ENCODE measurements at regions not wholly inside any gene's neighbourhood (a gene's known extent, or its start where the extent isn't known, plus 50 kb on each side); places are given as distances from the start of the nearest gene placed in this dataset.

GRCh38 chr18:67672155-67672554 is 155.6 kb upstream of the DSEL start:
- no peak for DNase-seq
- H3K4me1 ChIP-seq = no peaks in the 10 kb centered on the region
- no peak for TF ChIP-seq CTCF (IDR thresholded peaks at IDR 0.05; ENCODE audit: low read depth, low read length)

DNA sequence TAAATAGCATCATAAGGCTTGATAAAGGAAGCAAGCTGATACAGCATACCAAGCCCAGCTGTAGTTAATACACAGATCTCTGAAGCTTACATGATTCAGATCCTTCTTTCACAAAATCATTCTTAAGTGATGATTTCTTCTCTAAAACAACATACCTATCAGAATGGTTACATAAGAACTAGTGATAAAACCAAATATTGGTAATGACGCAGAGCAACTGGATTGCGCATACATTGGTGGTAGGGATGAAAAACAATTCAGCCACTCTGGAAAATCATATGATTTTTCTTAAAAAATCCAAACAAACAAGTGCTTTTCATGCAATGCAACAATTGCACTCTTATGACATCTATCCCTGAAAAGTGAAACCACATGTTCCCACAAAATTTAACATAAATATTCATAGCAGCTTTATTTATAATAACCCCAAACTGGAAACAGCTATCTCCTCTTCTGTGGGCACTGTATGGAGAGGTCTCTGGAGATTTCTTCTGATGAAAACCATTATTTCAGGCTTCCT is 153.6 kb upstream of the DSEL start:
- no peaks in the 10 kb centered on the region for H3K9me3 ChIP-seq
- no peak for DNase-seq
- no peak overlapping the region for H3K4me3 ChIP-seq (ENCODE audit: low read depth, low read length)
- H3K36me3 ChIP-seq = no peaks in the 10 kb centered on the region
- no peaks in the 10 kb centered on the region for H3K4me1 ChIP-seq
- no peaks in the 10 kb centered on the region for H3K27me3 ChIP-seq
- no peak for TF ChIP-seq CTCF (IDR thresholded peaks at IDR 0.05; ENCODE audit: low read depth, low read length)

More at GRCh38 chr18:67672155-67672554, 155.6 kb upstream of the DSEL start:
- no peaks in the 10 kb centered on the region for H3K9me3 ChIP-seq
- H3K27me3 ChIP-seq = no peaks in the 10 kb centered on the region
- H3K4me3 ChIP-seq (ENCODE audit: low read depth, low read length) = no peak overlapping the region
- no peaks in the 10 kb centered on the region for H3K36me3 ChIP-seq

GRCh38 chr18:67665266-67665665 is 148.7 kb upstream of the DSEL start:
- H3K4me3 ChIP-seq (ENCODE audit: low read depth, low read length) = no peak overlapping the region
- no peaks in the 10 kb centered on the region for H3K9me3 ChIP-seq
- no peaks in the 10 kb centered on the region for H3K27me3 ChIP-seq
- no peaks in the 10 kb centered on the region for H3K36me3 ChIP-seq
- H3K4me1 ChIP-seq = no peaks in the 10 kb centered on the region
- no peak for DNase-seq
- TF ChIP-seq CTCF (IDR thresholded peaks at IDR 0.05; ENCODE audit: low read depth, low read length) = no peak

DNA sequence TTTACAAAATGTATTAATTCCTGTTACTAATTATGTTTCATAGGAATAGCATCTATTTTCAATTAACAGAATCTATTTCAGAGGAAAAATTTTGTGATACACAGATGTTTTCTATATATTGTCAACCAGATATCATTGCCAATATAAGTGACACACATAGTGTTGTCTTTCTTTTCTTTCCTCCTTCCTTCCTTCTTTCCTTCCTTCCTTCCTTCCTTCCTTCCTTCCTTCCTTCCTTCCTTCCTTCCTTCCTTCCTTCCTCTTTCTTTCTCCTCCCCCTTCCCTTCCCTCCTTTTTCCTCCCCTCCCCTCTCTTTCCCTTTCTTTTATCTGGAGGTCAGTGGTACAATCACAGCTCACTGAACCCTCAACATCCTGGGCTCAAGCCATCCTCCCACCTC is 146.5 kb upstream of the DSEL start:
- H3K9me3 ChIP-seq = no peaks in the 10 kb centered on the region
- H3K4me1 ChIP-seq = no peaks in the 10 kb centered on the region
- no peak overlapping the region for H3K4me3 ChIP-seq (ENCODE audit: low read depth, low read length)
- no peaks in the 10 kb centered on the region for H3K36me3 ChIP-seq
- no peak for DNase-seq
- no peaks in the 10 kb centered on the region for H3K27me3 ChIP-seq
- no peak for TF ChIP-seq CTCF (IDR thresholded peaks at IDR 0.05; ENCODE audit: low read depth, low read length)

DNA sequence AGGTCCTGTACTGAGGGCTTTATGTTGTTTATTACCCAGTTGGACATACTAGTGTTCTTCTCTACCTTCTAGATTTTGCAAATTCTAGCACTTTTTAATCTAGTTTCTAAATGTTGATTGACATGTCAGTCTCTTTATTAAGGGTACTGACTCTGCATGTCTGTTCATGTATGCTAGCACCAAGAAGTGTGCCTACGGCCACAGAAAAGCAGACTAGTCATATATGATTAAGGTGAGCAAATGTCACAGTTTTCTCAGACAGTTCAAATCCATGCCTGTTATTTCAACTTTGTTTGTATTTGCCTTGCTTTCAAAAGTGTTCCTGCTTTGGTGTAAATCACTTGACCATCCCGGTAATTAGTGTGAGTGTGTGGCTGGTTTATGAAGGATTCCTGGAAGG is 145.0 kb upstream of the DSEL start:
- Histone ChIP-seq H3K4me1 (no peaks in the 10 kb centered on the region), H3K36me3 (no peaks in the 10 kb centered on the region), H3K4me3 (ENCODE audit: low read depth, low read length) (no peak overlapping the region), H3K27me3 (no peaks in the 10 kb centered on the region), H3K9me3 (no peaks in the 10 kb centered on the region)
- TF ChIP-seq CTCF (IDR thresholded peaks at IDR 0.05; ENCODE audit: low read depth, low read length) = no peak
- DNase-seq = no peak

GRCh38 chr18:67654101-67654500 is 137.6 kb upstream of the DSEL start:
- no peak for TF ChIP-seq CTCF (IDR thresholded peaks at IDR 0.05; ENCODE audit: low read depth, low read length)
- H3K9me3 ChIP-seq = no peaks in the 10 kb centered on the region

More at GRCh38 chr18:67654101-67654500, 137.6 kb upstream of the DSEL start:
- no peaks in the 10 kb centered on the region for H3K36me3 ChIP-seq
- no peaks in the 10 kb centered on the region for H3K27me3 ChIP-seq
- no peak for DNase-seq
- no peaks in the 10 kb centered on the region for H3K4me1 ChIP-seq
- H3K4me3 ChIP-seq (ENCODE audit: low read depth, low read length) = no peak overlapping the region

All from BE2C (cell line).